RWPE1 (cell line): ENCODE measurements at regions not wholly inside any gene's neighbourhood (a gene's known extent, or its start where the extent isn't known, plus 50 kb on each side); places are given as distances from the start of the nearest gene placed in this dataset.

Experiments
- CTCF ChIA-PET: fragments of 350-600 bp; sonication (Branson Sonifier 250); formaldehyde crosslinking; extraction: SDS; loops from one replicate; lab custom pipeline; 2021; lab: Yijun Ruan, JAX
- POLR2A ChIA-PET: fragments of 400-600 bp; formaldehyde crosslinking; extraction: SDS; loops from one replicate; lab custom pipeline; 2020; ENCODE audit warnings: antibody characterized with exemption; ENCODE audit not compliant: low non-redundant PET; lab: Yijun Ruan, JAX
- DNase-seq: peaks from one replicate; pipeline ENCODE4 v3.0.0; 2012; ENCODE audit warnings: low spot score
- H3K27ac ChIP-seq: fragments of 450-650 bp; 2 replicates; pipeline ENCODE4 v1.5.1; 2017
- CTCF ChIP-seq: fragments of 450-650 bp; conservative IDR thresholded peaks from 2 replicates; pipeline ENCODE4 v1.5.1; 2017; ENCODE audit warnings: low read depth, mild to moderate bottlenecking

GRCh38 chr16:73996624-73997339 is 299.8 kb upstream of the PSMD7 start:
- no peak for DNase-seq

GRCh38 chr16:73993878-73994277 is 302.7 kb upstream of the PSMD7 start:
- ChIA-PET POLR2A (no interaction called here), CTCF (no interaction called here)
- TF ChIP-seq CTCF = no peak

More at GRCh38 chr16:73996624-73997339, 299.8 kb upstream of the PSMD7 start:
- TF ChIP-seq CTCF = no peak
- POLR2A ChIA-PET = no interaction called here
- H3K27ac ChIP-seq = no peak overlapping the region
- CTCF ChIA-PET = no interaction called here

GRCh38 chr16:73978407-73978784 is 318.2 kb upstream of the PSMD7 start:
- H3K27ac ChIP-seq = no peak overlapping the region
- no peak for TF ChIP-seq CTCF
- DNase-seq = no peak
- CTCF ChIA-PET = no interaction called here
- POLR2A ChIA-PET = no interaction called here

More at GRCh38 chr16:73993878-73994277, 302.7 kb upstream of the PSMD7 start:
- DNase-seq = no peak
- no peak overlapping the region for H3K27ac ChIP-seq

GRCh38 chr16:73976644-73977043 is 320.0 kb upstream of the PSMD7 start:
- H3K27ac ChIP-seq = no peak overlapping the region
- no peak for TF ChIP-seq CTCF
- ChIA-PET CTCF (no interaction called here), POLR2A (no interaction called here)
- DNase-seq = no peak

DNA sequence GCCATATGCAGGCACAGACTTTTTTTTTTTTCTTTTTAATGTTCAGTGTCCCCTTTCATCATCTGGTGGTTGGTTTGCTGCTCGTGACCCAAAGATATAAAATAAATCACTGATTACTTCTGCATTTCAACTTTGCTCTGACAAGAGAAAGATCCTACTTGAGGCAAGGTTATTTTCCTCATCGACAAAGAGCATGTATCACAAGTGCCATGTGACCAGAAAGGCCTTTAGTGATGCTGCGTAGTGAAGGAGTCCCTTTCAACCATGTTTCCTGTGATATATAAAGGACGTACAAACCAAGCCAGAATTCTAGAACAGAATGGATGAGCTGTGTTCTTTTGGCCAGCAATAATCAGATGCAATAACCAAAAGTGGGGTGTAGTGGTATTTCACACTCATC is 323.4 kb upstream of the PSMD7 start:
- CTCF ChIA-PET = no interaction called here
- no peak for TF ChIP-seq CTCF
- POLR2A ChIA-PET = no interaction called here
- DNase-seq = no peak
- no peak overlapping the region for H3K27ac ChIP-seq

DNA sequence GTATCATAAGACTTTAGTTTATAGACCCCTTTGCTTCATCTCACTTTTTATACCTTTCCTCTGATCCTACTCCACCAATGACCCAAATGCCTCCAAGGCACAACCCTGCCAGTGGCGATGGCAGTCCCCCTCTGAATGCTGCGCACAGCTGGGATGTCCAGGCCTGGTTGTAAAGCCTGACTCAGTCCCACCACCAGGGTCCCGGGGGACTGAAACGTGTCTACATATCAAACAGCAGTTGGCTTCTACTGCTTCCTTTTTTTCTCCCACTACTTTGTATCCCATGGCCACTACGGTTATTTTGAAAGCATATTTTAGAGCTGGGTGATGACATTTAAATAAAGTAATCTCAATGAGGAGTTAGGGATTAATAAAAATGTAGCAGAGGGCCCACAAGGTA is 329.8 kb upstream of the PSMD7 start:
- CTCF ChIA-PET = interaction anchor here (1.2 kb wide), 1 partner anchor 10 kb away, joined by 5 read pairs; no protein-coding TSS in a partner anchor
- no peak for TF ChIP-seq CTCF
- POLR2A ChIA-PET = no interaction called here

More for the DNA sequence above, 329.8 kb upstream of the PSMD7 start:
- H3K27ac ChIP-seq = no peak overlapping the region
- no peak for DNase-seq
